Right ventricle myocardium superior (tissue), 1 donor: ENCODE measurements at regions not wholly inside any gene's neighbourhood (a gene's known extent, or its start where the extent isn't known, plus 50 kb on each side); places are given as distances from the start of the nearest gene placed in this dataset.
"Not testable (repeated sequence)": the region's sequence is repeated elsewhere in the genome, so short reads cannot be mapped to it uniquely, and the experiment has no call there.

Experiments used
- ATAC-seq: fragments of 200-7000 bp; cut with Tn5 transposase; one replicate; pipeline ENCODE4 v1.9.1; 2020; ENCODE audit warnings: mild to moderate bottlenecking; ENCODE audit not compliant: poor library complexity
- DNase-seq: peaks from one replicate; pipeline ENCODE4 v3.0.0-alpha.2; 2020
- intact Hi-C: fragments of 100-400 bp; cut with DNase I; formaldehyde crosslinking; loops from one replicate; pipeline ENCODE4 v1.11.2; 2022
- donor health status: DM: no; HTN: yes; CAD: no; lungs with severe emphysema.

DNA sequence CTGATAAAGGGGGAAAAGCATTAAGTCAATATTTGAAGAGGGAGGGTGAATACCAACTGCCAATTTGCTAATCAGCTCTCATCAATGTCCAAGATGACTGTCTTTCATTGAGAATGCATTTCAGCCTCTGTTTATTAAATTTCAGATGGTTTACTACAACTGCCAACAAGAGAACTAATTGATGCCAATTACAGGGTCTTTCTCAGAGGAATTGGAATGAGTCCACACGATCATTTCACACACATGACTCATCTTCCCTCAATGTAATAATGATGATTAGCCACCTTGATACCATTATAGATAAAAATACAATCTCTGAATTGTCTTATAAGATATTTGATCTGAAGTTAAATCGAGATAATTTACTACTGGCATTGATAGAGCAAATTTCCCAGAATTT, 1274.4 kb downstream of the ROBO2 start:
- no peak for DNase-seq
- ATAC-seq = no peak
- intact Hi-C loops = no loop called here

DNA sequence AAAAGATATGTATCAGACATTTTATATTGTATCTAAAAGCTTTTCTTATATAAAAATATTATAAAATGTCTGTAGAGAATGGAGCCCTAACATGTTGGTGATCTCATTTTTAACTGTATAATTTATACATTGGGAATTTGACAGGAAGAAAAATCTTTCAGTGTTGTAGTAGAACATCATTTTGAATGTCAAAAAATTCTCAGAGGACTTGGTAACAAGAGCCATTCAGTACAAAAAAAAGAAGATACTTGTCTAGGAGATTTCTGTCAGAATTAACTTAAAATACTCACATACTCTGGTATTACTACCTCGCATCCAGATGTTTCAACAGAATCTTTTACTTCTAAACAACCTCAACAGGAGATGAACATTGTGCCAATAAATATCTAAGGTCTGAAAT, 1277.9 kb downstream of the ROBO2 start:
- ATAC-seq (no peak), DNase-seq (no peak)
- intact Hi-C loops = no loop called here

- intact Hi-C loops = no loop called here
- DNase-seq = no peak
- ATAC-seq = no peak
Observed at GRCh38 chr3:78322780-78323179, 1282.9 kb downstream of the ROBO2 start.

DNA sequence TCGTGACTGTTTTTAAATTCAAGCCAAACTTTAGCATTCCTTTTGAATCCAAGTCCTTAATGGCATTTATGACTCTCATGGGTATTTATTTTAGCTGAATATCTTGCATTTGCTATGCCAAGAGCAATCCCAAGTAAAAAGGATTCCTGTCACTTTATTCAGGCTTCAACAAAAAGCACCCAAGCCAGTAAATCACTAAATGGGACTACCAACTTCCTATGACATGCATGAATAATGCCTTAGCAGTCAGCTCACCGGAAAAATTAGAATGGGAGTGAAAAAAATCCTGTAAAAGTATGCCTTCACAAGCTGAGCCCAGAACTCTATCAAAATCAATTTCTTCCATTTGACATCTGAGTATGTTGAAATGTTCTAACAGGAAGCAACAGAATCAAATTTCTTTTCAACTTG, 1297.9 kb downstream of the ROBO2 start:
- ATAC-seq = no peak

GRCh38 chr3:78338405-78338804, 1298.5 kb downstream of the ROBO2 start:
- intact Hi-C loops = no loop called here
- no peak for DNase-seq
- no peak for ATAC-seq

More for the DNA sequence above, 1297.9 kb downstream of the ROBO2 start:
- DNase-seq = no peak
- intact Hi-C loops = no loop called here

- ATAC-seq (no peak), DNase-seq (no peak)
- intact Hi-C loops = no loop called here
Observed at GRCh38 chr3:78343221-78343620, 1303.3 kb downstream of the ROBO2 start.

DNA sequence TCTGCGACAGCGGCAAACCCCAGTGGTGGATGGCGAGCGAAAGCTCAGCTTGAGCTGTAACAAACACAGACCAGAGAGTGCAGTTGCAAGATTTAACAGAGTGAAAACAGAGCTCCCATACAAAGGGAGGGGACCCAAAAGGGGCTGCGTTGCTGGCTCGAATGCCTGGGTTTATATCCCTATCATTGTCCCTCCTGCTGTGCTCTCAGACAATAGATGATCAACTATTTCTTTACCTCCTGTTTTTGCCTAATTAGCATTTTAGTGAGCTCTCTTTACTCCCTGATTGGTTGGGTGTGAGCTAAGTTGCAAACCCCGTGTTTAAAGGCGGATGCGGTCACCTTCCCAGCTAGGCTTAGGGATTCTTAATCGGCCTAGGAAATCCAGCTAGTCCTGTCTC, 1304.4 kb downstream of the ROBO2 start:
- DNase-seq, intact Hi-C loops, ATAC-seq: not testable (repeated sequence)

- intact Hi-C loops = no loop called here
- ATAC-seq = no peak
- no peak for DNase-seq
Observed at GRCh38 chr3:78344918-78345317, 1305.0 kb downstream of the ROBO2 start.

DNA sequence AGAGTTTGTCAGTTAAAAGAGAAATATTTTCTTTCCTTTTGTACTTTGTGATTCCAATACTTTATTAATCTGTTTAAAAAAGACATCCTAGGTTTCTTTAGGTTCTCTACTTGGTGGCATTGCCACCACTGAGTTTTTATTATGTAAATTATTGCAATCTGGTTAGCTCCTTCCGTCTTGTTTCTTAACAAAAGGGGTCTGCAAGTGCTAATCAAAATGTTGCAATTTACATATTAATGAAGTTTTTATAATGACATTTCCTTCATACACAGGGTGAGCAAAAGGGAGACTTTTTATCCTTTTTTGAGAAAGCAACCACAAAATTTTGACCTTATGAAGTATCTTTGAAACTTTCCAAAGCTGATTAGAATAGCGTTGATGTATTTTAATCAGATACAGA, 1307.3 kb downstream of the ROBO2 start:
- DNase-seq (no peak), ATAC-seq (no peak)
- intact Hi-C loops = no loop called here

- DNase-seq = no peak
- intact Hi-C loops = no loop called here
- no peak for ATAC-seq
Observed at GRCh38 chr3:78348664-78349063, 1308.8 kb downstream of the ROBO2 start.

DNA sequence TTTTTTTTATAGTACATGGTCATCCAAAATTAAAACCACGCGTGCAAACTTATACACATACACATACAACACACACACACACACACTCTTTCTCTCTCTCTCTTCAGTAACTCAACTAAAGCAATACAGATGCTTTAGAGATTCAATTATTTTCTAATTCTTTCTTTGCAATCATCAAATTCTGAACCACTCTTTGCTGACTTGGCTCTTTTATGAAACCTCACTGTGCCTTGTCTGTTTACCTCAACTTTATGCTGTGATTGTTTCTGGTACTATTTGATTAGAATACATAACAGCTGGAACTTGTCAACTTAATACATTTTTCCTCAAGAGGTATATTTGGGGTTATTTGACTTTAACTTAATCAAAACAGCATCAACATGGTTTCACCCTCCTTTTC, 1309.7 kb downstream of the ROBO2 start:
- intact Hi-C loops = no loop called here
- DNase-seq (no peak), ATAC-seq (no peak)

DNA sequence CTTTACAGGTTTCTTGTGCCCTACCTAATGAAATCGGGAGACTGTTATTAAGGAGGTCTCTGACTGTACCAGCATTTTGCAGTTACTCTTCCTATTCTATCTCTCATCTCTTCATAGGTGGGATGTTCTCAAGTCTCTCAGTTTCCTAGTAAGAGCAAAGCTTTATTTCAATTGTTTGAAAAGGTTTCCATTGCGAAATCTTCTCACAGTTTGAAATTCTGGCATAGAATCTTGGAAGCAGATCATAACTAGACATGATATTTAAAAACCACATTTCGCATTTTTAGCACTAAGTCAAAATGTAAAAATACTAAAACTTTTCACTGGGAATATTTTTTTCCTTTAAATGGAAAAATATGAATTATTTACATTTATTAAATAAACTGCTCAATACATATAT, 1311.4 kb downstream of the ROBO2 start:
- intact Hi-C loops = no loop called here
- DNase-seq (no peak), ATAC-seq (no peak)

GRCh38 chr3:78353231-78353630, 1313.3 kb downstream of the ROBO2 start:
- DNase-seq (no peak), ATAC-seq (no peak)
- intact Hi-C loops = no loop called here

GRCh38 chr3:78360849-78361248, 1321.0 kb downstream of the ROBO2 start:
- DNase-seq = no peak
- intact Hi-C loops = no loop called here
- ATAC-seq = no peak

DNA sequence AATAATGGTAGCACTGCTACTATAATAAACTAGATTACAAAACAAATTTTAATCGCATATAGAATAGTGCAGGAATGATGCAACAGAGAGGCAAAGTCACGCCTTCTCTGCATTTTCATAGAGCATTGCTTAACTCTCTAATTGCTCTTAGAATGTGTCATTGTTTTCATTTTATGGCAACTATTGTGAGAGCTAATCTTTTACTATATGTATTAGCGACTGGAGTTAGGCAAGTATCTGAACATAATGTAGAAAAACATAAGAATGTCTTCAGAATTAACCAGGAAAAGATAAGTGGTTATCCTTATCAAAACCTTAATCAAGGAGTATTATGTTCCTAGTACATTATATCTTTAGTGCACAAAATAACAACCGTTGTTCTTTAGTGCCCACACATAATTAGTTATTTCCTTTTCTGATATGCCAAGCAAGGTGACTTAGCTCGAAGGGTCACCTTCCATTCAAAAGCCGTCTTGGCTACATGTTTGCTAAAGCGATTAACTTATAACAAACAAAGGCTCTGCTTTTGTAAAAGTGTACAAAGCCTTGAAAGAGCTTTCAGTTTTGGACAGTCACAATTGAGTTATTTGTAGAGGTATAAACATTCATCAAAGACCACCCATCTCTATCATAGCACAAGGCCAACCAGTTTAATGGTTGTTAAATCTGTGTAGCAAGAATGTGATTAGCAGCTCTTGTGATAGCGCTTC, 1328.9 kb downstream of the ROBO2 start:
- DNase-seq = no peak
- no peak for ATAC-seq
- intact Hi-C loops = no loop called here

DNA sequence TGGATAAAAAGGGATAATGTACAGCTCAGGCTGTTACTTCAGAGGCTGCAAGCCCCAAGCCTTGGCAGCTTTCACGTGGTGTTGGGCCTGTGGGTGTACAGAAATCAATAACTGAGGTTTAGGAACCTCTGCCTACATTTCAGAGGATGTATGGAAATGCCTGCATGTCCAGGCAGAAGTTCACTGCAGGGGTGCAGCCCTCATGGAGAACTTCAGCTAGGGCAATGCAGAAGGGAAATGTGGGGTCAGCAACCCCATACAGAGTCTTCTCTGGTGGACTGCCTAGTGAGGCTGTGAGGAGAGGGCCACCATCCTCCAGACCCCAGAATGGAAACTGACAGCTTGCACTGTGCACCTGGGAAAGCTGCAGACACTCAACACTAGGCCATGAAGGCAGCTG, 1350.3 kb downstream of the ROBO2 start:
- intact Hi-C loops = no loop called here
- no peak for ATAC-seq
- no peak for DNase-seq

DNA sequence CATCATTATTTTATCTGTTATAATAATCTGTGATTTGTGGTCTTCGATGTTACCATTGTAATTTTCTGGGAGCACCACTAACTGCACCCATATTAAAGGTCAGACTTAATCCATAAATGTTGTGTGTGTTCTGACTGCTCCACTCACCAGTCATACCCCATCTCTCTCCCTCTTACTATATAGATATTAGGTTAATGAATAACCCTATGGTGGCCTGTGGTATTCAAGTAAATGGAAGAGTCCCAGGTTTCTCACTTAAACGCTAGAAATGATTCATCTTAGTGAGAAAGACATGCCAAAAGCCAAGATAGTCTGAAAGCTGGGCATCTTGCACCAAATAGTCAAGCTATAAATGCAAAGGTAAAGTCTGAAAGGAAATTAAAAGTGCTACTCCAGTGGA, 1358.5 kb downstream of the ROBO2 start:
- intact Hi-C loops = no loop called here
- ATAC-seq = no peak

GRCh38 chr3:78402720-78403119, 1362.8 kb downstream of the ROBO2 start:
- intact Hi-C loops = no loop called here
- ATAC-seq = no peak
- no peak for DNase-seq

More for the DNA sequence above, 1358.5 kb downstream of the ROBO2 start:
- no peak for DNase-seq

DNA sequence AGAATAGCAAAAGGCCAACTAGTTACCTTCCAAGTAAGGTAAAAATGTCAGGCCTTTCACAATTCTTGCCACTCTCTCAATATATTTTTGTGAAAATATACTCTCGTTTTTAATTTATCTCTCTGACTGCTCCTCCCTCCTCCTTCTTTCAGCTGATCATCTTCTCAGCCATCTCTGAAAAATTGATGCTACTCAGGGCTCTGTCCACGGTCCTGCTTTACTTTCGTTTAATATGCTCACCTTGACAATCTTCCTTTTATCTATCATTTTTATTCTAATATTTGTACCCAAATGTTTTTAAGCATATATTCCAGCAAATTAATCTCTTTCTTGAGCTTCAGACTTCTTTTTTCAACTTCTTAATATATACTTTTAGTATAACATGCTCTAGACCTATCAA, 1362.1 kb downstream of the ROBO1 start:
- DNase-seq (no peak), ATAC-seq (no peak)
- intact Hi-C loops = no loop called here

GRCh38 chr3:78406396-78406795, 1361.4 kb downstream of the ROBO1 start:
- DNase-seq (no peak), ATAC-seq (no peak)
- intact Hi-C loops = no loop called here

- DNase-seq = no peak
- ATAC-seq = no peak
- intact Hi-C loops = no loop called here
Observed at GRCh38 chr3:78410077-78410476, 1357.7 kb downstream of the ROBO1 start.
